SK-N-SH (cell line): ENCODE measurements at regions not wholly inside any gene's neighbourhood (a gene's known extent, or its start where the extent isn't known, plus 50 kb on each side); places are given as distances from the start of the nearest gene placed in this dataset.
A peak's percentile ranks its signal among the peaks of the same experiment; 100 is the strongest.

Experiments used
- CTCF ChIA-PET: fragments of 300-600, 350-600 bp; formaldehyde crosslinking; extraction: SDS; loops from one replicate; lab custom pipeline; 2021; lab: Yijun Ruan, JAX
- POLR2A ChIA-PET: fragments of 350-600 bp; sonication (Branson Sonifier 250); formaldehyde crosslinking; extraction: SDS; loops from one replicate; lab custom pipeline; 2020; ENCODE audit warnings: antibody characterized with exemption, inconsistent platforms; lab: Yijun Ruan, JAX
- DNase-seq: peaks from one replicate; pipeline ENCODE4 v3.0.0; 2012
- H2AFZ ChIP-seq: fragments of 200-600 bp; sonication (generic); 2 replicates; pipeline ENCODE4 v1.8.1; 2016; ENCODE audit warnings: antibody characterized with exemption, mild to moderate bottlenecking, low read depth
- H3F3A ChIP-seq: fragments of 200-600 bp; sonication (generic); replicated peaks from 2 replicates; pipeline ENCODE3; 2016; ENCODE audit warnings: antibody characterized with exemption, mild to moderate bottlenecking; ENCODE audit not compliant: insufficient read depth
- H3K27ac ChIP-seq, 2 experiments: fragments of 200-500 bp in 1 of 2; fragments of 200-600 bp in 1 of 2; sonication (Bioruptor generic) in 1 of 2; sonication (generic), shearing (Covaris generic) in 1 of 2; 2 replicates each; pipeline versions ENCODE4 v1.5.1 to v1.6.1; 2014 to 2016; ENCODE audit warnings: low read depth in 2 of 2, inconsistent platforms in 1 of 2, low read length in 1 of 2, mild to moderate bottlenecking in 1 of 2, mixed read lengths in 1 of 2
- H3K27me3 ChIP-seq: fragments of 200-600 bp; sonication (generic), shearing (Covaris generic); 2 replicates; pipeline ENCODE4 v1.6.1; 2016; ENCODE audit warnings: mixed run types; ENCODE audit not compliant: insufficient read depth
- H3K36me3 ChIP-seq, 2 experiments: fragments of 200-500 bp in 1 of 2; fragments of 200-600 bp in 1 of 2; sonication (Bioruptor generic) in 1 of 2; sonication (generic) in 1 of 2; replicated peaks in 1 of 2; 2 replicates each; pipeline versions ENCODE3 to v1.5.1; 2014 to 2016; ENCODE audit warnings: low read length in 1 of 2, mild to moderate bottlenecking in 1 of 2; ENCODE audit not compliant: insufficient read depth in 2 of 2, control insufficient read depth in 1 of 2
- H3K4me1 ChIP-seq, 2 experiments: fragments of 200-500 bp in 1 of 2; fragments of 200-600 bp in 1 of 2; sonication (Bioruptor generic) in 1 of 2; sonication (generic), shearing (Covaris generic) in 1 of 2; 2 replicates each; pipeline versions ENCODE4 v1.5.1 to v1.6.1; 2014 to 2016; ENCODE audit warnings: low read depth in 1 of 2, low read length in 1 of 2, mixed run types in 1 of 2; ENCODE audit not compliant: insufficient read depth in 2 of 2, control insufficient read depth in 1 of 2
- H3K4me2 ChIP-seq: fragments of 200-600 bp; sonication (generic), shearing (Covaris generic); 2 replicates; pipeline ENCODE4 v1.6.1; 2017; ENCODE audit warnings: mixed run types
- H3K4me3 ChIP-seq, 2 experiments: fragments of 200-500 bp in 1 of 2; fragments of 200-600 bp in 1 of 2; sonication (Bioruptor generic) in 1 of 2; sonication (generic), shearing (Covaris generic) in 1 of 2; 2 replicates each; pipeline versions ENCODE4 v1.5.1 to v1.8.1; 2014 to 2016; ENCODE audit warnings: low read depth in 2 of 2, inconsistent platforms in 1 of 2, low read length in 1 of 2, mild to moderate bottlenecking in 1 of 2, mixed read lengths in 1 of 2, moderate library complexity in 1 of 2
- H3K79me2 ChIP-seq: fragments of 200-600 bp; sonication (generic); 2 replicates; pipeline ENCODE4 v1.8.1; 2017; ENCODE audit warnings: mild to moderate bottlenecking; ENCODE audit not compliant: insufficient read depth
- H3K9ac ChIP-seq: fragments of 200-600 bp; sonication (generic); 2 replicates; pipeline ENCODE4 v1.6.1; 2017; ENCODE audit warnings: mixed run types
- H3K9me2 ChIP-seq: fragments of 200-600 bp; sonication (generic); 2 replicates; pipeline ENCODE4 v1.6.1; 2017; ENCODE audit warnings: mixed run types
- H3K9me3 ChIP-seq: fragments of 200-600 bp; sonication (generic); 2 replicates; pipeline ENCODE4 v1.6.1; 2017; ENCODE audit warnings: mixed run types, mild to moderate bottlenecking, moderate library complexity
- H4K20me1 ChIP-seq: fragments of 200-600 bp; sonication (generic); 2 replicates; pipeline ENCODE4 v1.6.1; 2017; ENCODE audit warnings: mild to moderate bottlenecking, mixed run types; ENCODE audit not compliant: insufficient read depth
- CHD2 ChIP-seq: fragments of 150-350 bp; IDR thresholded peaks from 2 replicates; pipeline ENCODE4 v1.6.1; 2018; ENCODE audit warnings: low read length; ENCODE audit not compliant: partially characterized antibody
- ELF1 ChIP-seq: IDR thresholded peaks from 2 replicates; pipeline ENCODE4 v1.4.0; 2012
- EP300 ChIP-seq, 2 experiments: IDR thresholded peaks; 2 replicates each; pipeline versions ENCODE4 v1.4.0 to v1.6.1; 2012; ENCODE audit warnings: borderline replicate concordance in 1 of 2, low read depth in 1 of 2, low read length in 1 of 2
- EZH2phosphoT487 ChIP-seq: fragments of 200-600 bp; sonication (generic); IDR thresholded peaks from 2 replicates; pipeline ENCODE4 v1.6.1; 2017; ENCODE audit warnings: low read depth, mixed run types, mild to moderate bottlenecking, antibody characterized with exemption, moderate library complexity, borderline replicate concordance
- FOXJ3 ChIP-seq: sonication (generic); formaldehyde crosslinking; IDR thresholded peaks from 2 replicates; pipeline ENCODE4 v1.5.1; 2020; ENCODE audit warnings: mild to moderate bottlenecking, missing genetic modification reagents
- GATA2 ChIP-seq: sonication (generic); formaldehyde crosslinking; IDR thresholded peaks from 2 replicates; pipeline ENCODE4 v1.5.0; 2020; ENCODE audit warnings: mild to moderate bottlenecking, missing genetic modification reagents
- NRF1 ChIP-seq: IDR thresholded peaks from 2 replicates; pipeline ENCODE4 v1.6.1; 2012; ENCODE audit warnings: low read depth, mild to moderate bottlenecking, low read length
- RAD21 ChIP-seq: IDR thresholded peaks from 2 replicates; pipeline ENCODE4 v1.6.1; 2012; ENCODE audit warnings: mild to moderate bottlenecking, low read length
- REST ChIP-seq: IDR thresholded peaks from 2 replicates; pipeline ENCODE4 v1.6.1; 2012; ENCODE audit warnings: mild to moderate bottlenecking, low read depth, low read length, moderate library complexity
- SIN3A ChIP-seq: IDR thresholded peaks from 2 replicates; pipeline ENCODE4 v1.6.1; 2012; ENCODE audit warnings: low read depth, mild to moderate bottlenecking, low read length, moderate library complexity, borderline replicate concordance
- SMC3 ChIP-seq: IDR thresholded peaks from 2 replicates; pipeline ENCODE4 v1.6.1; 2012; ENCODE audit warnings: low read depth, low read length, improper control_type of control experiment
- TEAD4 ChIP-seq: IDR thresholded peaks from 2 replicates; pipeline ENCODE4 v1.4.0; 2012; ENCODE audit warnings: mild to moderate bottlenecking, borderline replicate concordance; ENCODE audit not compliant: insufficient read depth
- USF2 ChIP-seq: fragments of 150-350 bp; IDR thresholded peaks from 2 replicates; pipeline ENCODE4 v1.6.1; 2017; ENCODE audit warnings: antibody characterized with exemption, low read length, low read depth, borderline replicate concordance
- YY1 ChIP-seq: IDR thresholded peaks from 2 replicates; pipeline ENCODE4 v1.4.0; 2012; ENCODE audit warnings: low read depth, mild to moderate bottlenecking
- WGBS: methylation state at CpG from one replicate; pipeline ENCODE4 v1.1.6; 2017; ENCODE audit warnings: low lambda C conversion rate; 5-methylcytosine and 5-hydroxymethylcytosine counted together
- TF ChIP-seq, protein P1 (sequence below): IDR thresholded peaks from 2 replicates; pipeline ENCODE4; 2012
- TF ChIP-seq, protein P2 (sequence below): IDR thresholded peaks from 2 replicates; pipeline ENCODE4 v1.4.0; 2012; ENCODE audit warnings: low read depth, borderline replicate concordance

DNA sequence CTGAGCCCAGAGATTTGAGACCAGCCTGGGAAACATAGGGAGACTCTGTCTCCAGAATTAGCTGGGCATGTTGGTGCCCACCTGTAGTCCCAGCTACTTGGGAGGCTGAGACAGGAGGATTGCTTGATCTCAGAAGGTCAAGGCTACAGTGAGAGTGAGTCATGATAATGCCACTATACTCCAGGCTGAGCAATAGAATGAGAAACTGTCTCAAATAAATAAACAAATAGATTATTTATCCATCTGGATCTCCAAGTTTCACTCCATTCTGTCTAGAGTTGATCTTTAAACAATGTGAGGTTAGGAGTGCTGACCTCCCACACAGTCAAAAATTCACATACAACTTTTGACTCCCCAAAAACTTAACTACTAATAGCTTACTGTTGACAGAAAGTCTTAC is 106.8 kb upstream of the PALMD start:
- H3K27ac ChIP-seq: no peak overlapping the region
- no peaks in the 10 kb centered on the region for H3K79me2 ChIP-seq
- H3K9me2 ChIP-seq: no peaks in the 10 kb centered on the region
- peaks cover 25% of the 10 kb centered on the region for H3F3A ChIP-seq
- no peaks in the 10 kb centered on the region for H3K9me3 ChIP-seq
- no peak overlapping the region for H3K4me2 ChIP-seq
- H3K4me1 ChIP-seq: peaks cover 0 to 4% of the 10 kb centered on the region in 2 experiments; a peak in 2 of 4 replicates
- H3K36me3 ChIP-seq: no peaks in the 10 kb centered on the region
- H4K20me1 ChIP-seq: no peaks in the 10 kb centered on the region
- H2AFZ ChIP-seq: no peak overlapping the region
- ChIA-PET POLR2A (no interaction called here), CTCF (interaction anchor here (1.4 to 1.9 kb wide), 2 partner anchors 12 to 16 kb away, joined by 3 to 8 read pairs; no protein-coding TSS in a partner anchor)
- H3K9ac ChIP-seq: no peak overlapping the region
- no peak overlapping the region for H3K4me3 ChIP-seq
- no peak for TF ChIP-seq USF2
- TF ChIP-seq EZH2phosphoT487: no peak
- TF ChIP-seq YY1: no peak
- TF ChIP-seq EP300 (IDR thresholded peaks at IDR 0.05; ENCODE audit: borderline replicate concordance in 1 of 2, low read depth in 1 of 2, low read length in 1 of 2): no peak
- TF ChIP-seq CHD2: no peak
- no peak for TF ChIP-seq GATA2
- no peaks in the 10 kb centered on the region for H3K27me3 ChIP-seq
- no peak for DNase-seq

GRCh38 chr1:99540744-99541143 is 105.2 kb upstream of the PALMD start:
- Histone ChIP-seq H3K79me2 (no peaks in the 10 kb centered on the region), H3K9me2 (no peaks in the 10 kb centered on the region), H3K9me3 (no peaks in the 10 kb centered on the region), H3K4me2 (no peak overlapping the region), H3K36me3 (no peaks in the 10 kb centered on the region), H4K20me1 (no peaks in the 10 kb centered on the region), H2AFZ (no peak overlapping the region), H3K4me3 (no peak overlapping the region), H3K4me1 (peaks cover 0 to 17% of the 10 kb centered on the region in 2 experiments; a peak in 2 of 4 replicates), H3K27me3 (no peaks in the 10 kb centered on the region), H3K9ac (no peak overlapping the region), H3F3A (peaks cover 29% of the 10 kb centered on the region), H3K27ac (0 out of 4 replicates have a peak overlapping the region, but pooled peaks of 1 of the 2 experiments have one; percentile 37)
- 100% methylated on average over 1 of the region's 1 CpG for WGBS
- POLR2A ChIA-PET: no interaction called here
- CTCF ChIA-PET: interaction anchor here (1.2 kb wide), 1 partner anchor 14 kb away, joined by 4 read pairs; no protein-coding TSS in a partner anchor
- TF ChIP-seq RAD21: no peak
- no peak for TF ChIP-seq SMC3
- TF ChIP-seq YY1: no peak
- TF ChIP-seq SIN3A: no peak
- TF ChIP-seq, protein P1, sequence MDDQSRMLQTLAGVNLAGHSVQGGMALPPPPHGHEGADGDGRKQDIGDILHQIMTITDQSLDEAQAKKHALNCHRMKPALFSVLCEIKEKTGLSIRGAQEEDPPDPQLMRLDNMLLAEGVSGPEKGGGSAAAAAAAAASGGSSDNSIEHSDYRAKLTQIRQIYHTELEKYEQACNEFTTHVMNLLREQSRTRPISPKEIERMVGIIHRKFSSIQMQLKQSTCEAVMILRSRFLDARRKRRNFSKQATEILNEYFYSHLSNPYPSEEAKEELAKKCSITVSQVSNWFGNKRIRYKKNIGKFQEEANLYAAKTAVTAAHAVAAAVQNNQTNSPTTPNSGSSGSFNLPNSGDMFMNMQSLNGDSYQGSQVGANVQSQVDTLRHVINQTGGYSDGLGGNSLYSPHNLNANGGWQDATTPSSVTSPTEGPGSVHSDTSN: no peak
- TF ChIP-seq, protein P2, sequence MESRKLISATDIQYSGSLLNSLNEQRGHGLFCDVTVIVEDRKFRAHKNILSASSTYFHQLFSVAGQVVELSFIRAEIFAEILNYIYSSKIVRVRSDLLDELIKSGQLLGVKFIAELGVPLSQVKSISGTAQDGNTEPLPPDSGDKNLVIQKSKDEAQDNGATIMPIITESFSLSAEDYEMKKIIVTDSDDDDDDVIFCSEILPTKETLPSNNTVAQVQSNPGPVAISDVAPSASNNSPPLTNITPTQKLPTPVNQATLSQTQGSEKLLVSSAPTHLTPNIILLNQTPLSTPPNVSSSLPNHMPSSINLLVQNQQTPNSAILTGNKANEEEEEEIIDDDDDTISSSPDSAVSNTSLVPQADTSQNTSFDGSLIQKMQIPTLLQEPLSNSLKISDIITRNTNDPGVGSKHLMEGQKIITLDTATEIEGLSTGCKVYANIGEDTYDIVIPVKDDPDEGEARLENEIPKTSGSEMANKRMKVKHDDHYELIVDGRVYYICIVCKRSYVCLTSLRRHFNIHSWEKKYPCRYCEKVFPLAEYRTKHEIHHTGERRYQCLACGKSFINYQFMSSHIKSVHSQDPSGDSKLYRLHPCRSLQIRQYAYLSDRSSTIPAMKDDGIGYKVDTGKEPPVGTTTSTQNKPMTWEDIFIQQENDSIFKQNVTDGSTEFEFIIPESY: no peak
- no peak for TF ChIP-seq FOXJ3 (CRISPR knock-in tag)
- no peak for TF ChIP-seq TEAD4
- no peak for TF ChIP-seq REST
- TF ChIP-seq ELF1: no peak
- TF ChIP-seq EP300 (IDR thresholded peaks at IDR 0.05; ENCODE audit: borderline replicate concordance in 1 of 2, low read depth in 1 of 2, low read length in 1 of 2): no peak
- TF ChIP-seq NRF1: no peak
- DNase-seq: no peak
